NCI-H2171 (cell line): ENCODE measurements at regions not wholly inside any gene's neighbourhood (a gene's known extent, or its start where the extent isn't known, plus 50 kb on each side); places are given as distances from the start of the nearest gene placed in this dataset.

ENCODE experiments used
- DNase-seq: peaks from one replicate; lab custom pipeline; 2025; lab: John Stamatoyannopoulos, UW

GRCh38 chr2:9105601-9106337 lies 100.8 kb upstream of the ASAP2 start:
- DNase-seq: no peak

- no peak for DNase-seq
These were observed 100.3 kb upstream of the MBOAT2 start for GRCh38 chr2:9103663-9104277.

- DNase-seq: peak; percentile 49
These were observed 99.6 kb upstream of the MBOAT2 start for GRCh38 chr2:9102861-9103662.

- no peak for DNase-seq
These were observed 98.4 kb upstream of the MBOAT2 start for GRCh38 chr2:9101763-9102425.

- no peak for DNase-seq
These were observed 96.8 kb upstream of the MBOAT2 start for GRCh38 chr2:9100080-9100876.

- no peak for DNase-seq
These were observed 95.9 kb upstream of the MBOAT2 start for GRCh38 chr2:9099341-9099751.

GRCh38 chr2:9097892-9098291 lies 94.4 kb upstream of the MBOAT2 start:
- DNase-seq: no peak

GRCh38 chr2:9097239-9097638 lies 93.8 kb upstream of the MBOAT2 start:
- DNase-seq: no peak

- no peak for DNase-seq
These were observed 93.3 kb upstream of the MBOAT2 start for GRCh38 chr2:9096761-9097160.

GRCh38 chr2:9095690-9096089 lies 92.2 kb upstream of the MBOAT2 start:
- no peak for DNase-seq

- no peak for DNase-seq
These were observed 91.7 kb upstream of the MBOAT2 start for GRCh38 chr2:9095226-9095625.

GRCh38 chr2:9094117-9094516 lies 90.6 kb upstream of the MBOAT2 start:
- no peak for DNase-seq

GRCh38 chr2:9093324-9093723 lies 89.8 kb upstream of the MBOAT2 start:
- no peak for DNase-seq

GRCh38 chr2:9092383-9093282 lies 89.1 kb upstream of the MBOAT2 start:
- DNase-seq: no peak

GRCh38 chr2:9091811-9092210 lies 88.3 kb upstream of the MBOAT2 start:
- DNase-seq: no peak

- DNase-seq: no peak
These were observed 86.3 kb upstream of the MBOAT2 start for GRCh38 chr2:9089831-9090230.

GRCh38 chr2:9087121-9087681 lies 83.7 kb upstream of the MBOAT2 start:
- no peak for DNase-seq

- DNase-seq: no peak
These were observed 83.0 kb upstream of the MBOAT2 start for GRCh38 chr2:9086465-9086864.

GRCh38 chr2:9085353-9085752 lies 81.9 kb upstream of the MBOAT2 start:
- no peak for DNase-seq

- no peak for DNase-seq
These were observed 79.8 kb upstream of the MBOAT2 start for GRCh38 chr2:9083287-9083686.
